WTC11 (cell line): ENCODE measurements at regions not wholly inside any gene's neighbourhood (a gene's known extent, or its start where the extent isn't known, plus 50 kb on each side); places are given as distances from the start of the nearest gene placed in this dataset.

Source experiments
- CREB1 ChIP-seq: sonication (generic); formaldehyde crosslinking; IDR thresholded peaks from 2 replicates; pipeline ENCODE4 v1.8.0; 2023; ENCODE audit warnings: mild to moderate bottlenecking, missing genetic modification reagents
- NR1H2 ChIP-seq: sonication (generic); formaldehyde crosslinking; IDR thresholded peaks from 2 replicates; pipeline ENCODE4 v1.9.0; 2021; ENCODE audit warnings: mild to moderate bottlenecking, moderate library complexity, missing genetic modification reagents
- ZNF138 ChIP-seq: sonication (generic); formaldehyde crosslinking; conservative IDR thresholded peaks from 2 replicates; pipeline ENCODE4 v1.8.1; 2022; ENCODE audit warnings: mild to moderate bottlenecking, moderate library complexity, missing genetic modification reagents
- TF ChIP-seq, protein P1 (sequence below): fragments of 200-600 bp; IDR thresholded peaks from 2 replicates; pipeline ENCODE4 v1.8.0; 2022; ENCODE audit warnings: antibody characterized with exemption
- TF ChIP-seq, protein P2 (sequence below): sonication (generic); formaldehyde crosslinking; IDR thresholded peaks from 2 replicates; pipeline ENCODE4 v1.8.0; 2022; ENCODE audit warnings: mild to moderate bottlenecking, missing genetic modification reagents
- TF ChIP-seq, protein P3 (sequence below): sonication (generic); formaldehyde crosslinking; IDR thresholded peaks from 2 replicates; pipeline ENCODE4 v1.8.0; 2022; ENCODE audit warnings: mild to moderate bottlenecking, missing genetic modification reagents
- TF ChIP-seq, protein P4 (sequence below): sonication (generic); formaldehyde crosslinking; conservative IDR thresholded peaks from 2 replicates; pipeline ENCODE4 v1.8.1; 2022; ENCODE audit warnings: mild to moderate bottlenecking, missing genetic modification reagents
- TF ChIP-seq, protein P5 (sequence below): sonication (generic); formaldehyde crosslinking; IDR thresholded peaks from 2 replicates; pipeline ENCODE4 v1.8.0; 2022; ENCODE audit warnings: mild to moderate bottlenecking, missing genetic modification reagents

DNA sequence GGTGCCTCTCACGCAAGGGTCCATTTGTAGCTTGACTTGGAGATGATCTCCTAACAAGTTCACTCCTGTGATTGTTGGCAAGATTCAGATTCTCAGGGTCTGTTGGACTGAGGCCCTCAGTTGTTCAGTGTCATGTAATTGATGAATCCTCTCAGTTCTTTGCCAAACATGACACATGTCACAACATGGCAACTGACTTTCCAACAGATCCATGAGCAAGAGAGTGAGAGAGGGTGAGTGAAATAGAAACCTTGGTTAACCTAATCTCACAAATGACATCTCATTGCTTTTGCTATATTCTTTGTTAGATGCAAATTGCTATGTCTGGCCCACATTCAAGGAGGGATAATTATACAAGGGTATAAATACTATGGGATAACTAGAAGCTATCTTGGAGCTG lies 231.0 kb upstream of the PCDH10 start:
- TF ChIP-seq, protein P1, sequence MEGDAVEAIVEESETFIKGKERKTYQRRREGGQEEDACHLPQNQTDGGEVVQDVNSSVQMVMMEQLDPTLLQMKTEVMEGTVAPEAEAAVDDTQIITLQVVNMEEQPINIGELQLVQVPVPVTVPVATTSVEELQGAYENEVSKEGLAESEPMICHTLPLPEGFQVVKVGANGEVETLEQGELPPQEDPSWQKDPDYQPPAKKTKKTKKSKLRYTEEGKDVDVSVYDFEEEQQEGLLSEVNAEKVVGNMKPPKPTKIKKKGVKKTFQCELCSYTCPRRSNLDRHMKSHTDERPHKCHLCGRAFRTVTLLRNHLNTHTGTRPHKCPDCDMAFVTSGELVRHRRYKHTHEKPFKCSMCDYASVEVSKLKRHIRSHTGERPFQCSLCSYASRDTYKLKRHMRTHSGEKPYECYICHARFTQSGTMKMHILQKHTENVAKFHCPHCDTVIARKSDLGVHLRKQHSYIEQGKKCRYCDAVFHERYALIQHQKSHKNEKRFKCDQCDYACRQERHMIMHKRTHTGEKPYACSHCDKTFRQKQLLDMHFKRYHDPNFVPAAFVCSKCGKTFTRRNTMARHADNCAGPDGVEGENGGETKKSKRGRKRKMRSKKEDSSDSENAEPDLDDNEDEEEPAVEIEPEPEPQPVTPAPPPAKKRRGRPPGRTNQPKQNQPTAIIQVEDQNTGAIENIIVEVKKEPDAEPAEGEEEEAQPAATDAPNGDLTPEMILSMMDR = no peak
- TF ChIP-seq, protein P2, sequence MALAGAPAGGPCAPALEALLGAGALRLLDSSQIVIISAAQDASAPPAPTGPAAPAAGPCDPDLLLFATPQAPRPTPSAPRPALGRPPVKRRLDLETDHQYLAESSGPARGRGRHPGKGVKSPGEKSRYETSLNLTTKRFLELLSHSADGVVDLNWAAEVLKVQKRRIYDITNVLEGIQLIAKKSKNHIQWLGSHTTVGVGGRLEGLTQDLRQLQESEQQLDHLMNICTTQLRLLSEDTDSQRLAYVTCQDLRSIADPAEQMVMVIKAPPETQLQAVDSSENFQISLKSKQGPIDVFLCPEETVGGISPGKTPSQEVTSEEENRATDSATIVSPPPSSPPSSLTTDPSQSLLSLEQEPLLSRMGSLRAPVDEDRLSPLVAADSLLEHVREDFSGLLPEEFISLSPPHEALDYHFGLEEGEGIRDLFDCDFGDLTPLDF (CRISPR knock-in tag) = no peak
- TF ChIP-seq ZNF138 (CRISPR knock-in tag) = no peak
- TF ChIP-seq, protein P3, sequence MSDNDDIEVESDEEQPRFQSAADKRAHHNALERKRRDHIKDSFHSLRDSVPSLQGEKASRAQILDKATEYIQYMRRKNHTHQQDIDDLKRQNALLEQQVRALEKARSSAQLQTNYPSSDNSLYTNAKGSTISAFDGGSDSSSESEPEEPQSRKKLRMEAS = no peak
- no peak for TF ChIP-seq NR1H2
- TF ChIP-seq, protein P4, sequence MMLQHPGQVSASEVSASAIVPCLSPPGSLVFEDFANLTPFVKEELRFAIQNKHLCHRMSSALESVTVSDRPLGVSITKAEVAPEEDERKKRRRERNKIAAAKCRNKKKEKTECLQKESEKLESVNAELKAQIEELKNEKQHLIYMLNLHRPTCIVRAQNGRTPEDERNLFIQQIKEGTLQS (CRISPR knock-in tag) = no peak
- no peak for TF ChIP-seq CREB1 (CRISPR knock-in tag)
- TF ChIP-seq, protein P5, sequence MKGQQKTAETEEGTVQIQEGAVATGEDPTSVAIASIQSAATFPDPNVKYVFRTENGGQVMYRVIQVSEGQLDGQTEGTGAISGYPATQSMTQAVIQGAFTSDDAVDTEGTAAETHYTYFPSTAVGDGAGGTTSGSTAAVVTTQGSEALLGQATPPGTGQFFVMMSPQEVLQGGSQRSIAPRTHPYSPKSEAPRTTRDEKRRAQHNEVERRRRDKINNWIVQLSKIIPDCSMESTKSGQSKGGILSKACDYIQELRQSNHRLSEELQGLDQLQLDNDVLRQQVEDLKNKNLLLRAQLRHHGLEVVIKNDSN = no peak
